Breast epithelium (tissue), 3 donors: ENCODE measurements at regions not wholly inside any gene's neighbourhood (a gene's known extent, or its start where the extent isn't known, plus 50 kb on each side); places are given as distances from the start of the nearest gene placed in this dataset.

ENCODE experiments used
- CTCF ChIP-seq, 3 donors: fragments of 450-650 bp; IDR thresholded peaks; one replicate each; pipeline ENCODE4 v1.5.1; 2016 to 2017; ENCODE audit warnings: antibody characterized with exemption in 3 of 3, mild to moderate bottlenecking in 3 of 3, moderate library complexity in 3 of 3
- POLR2A ChIP-seq: fragments of 450-650 bp; IDR thresholded peaks from one replicate; pipeline ENCODE4 v1.6.1; 2016; ENCODE audit warnings: antibody characterized with exemption, mild to moderate bottlenecking, moderate library complexity

DNA sequence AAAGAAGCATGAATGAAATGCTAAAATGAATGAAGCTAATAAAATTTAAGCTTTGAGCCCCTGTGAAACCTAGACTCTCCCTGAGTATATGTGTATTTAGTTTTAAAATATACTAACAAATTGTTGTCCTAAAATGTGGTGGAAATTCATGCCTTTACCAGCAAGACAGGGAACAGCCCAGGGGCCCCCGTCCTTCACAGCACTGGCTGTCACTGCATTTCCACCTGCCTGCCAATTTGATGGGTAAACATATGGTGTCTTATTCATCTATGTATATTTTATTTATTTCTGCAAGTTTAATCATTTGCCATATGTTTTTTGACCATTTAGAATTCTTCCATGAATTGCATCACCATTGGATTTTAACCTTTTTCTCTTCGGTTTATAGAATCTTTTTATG, 463.7 kb upstream of the NBEA start:
- no peak for TF ChIP-seq POLR2A
- no peak for TF ChIP-seq CTCF (IDR thresholded peaks at IDR 0.05)
